ENCODE measurements at regions not wholly inside any gene's neighbourhood (a gene's known extent, or its start where the extent isn't known, plus 50 kb on each side); places are given as distances from the start of the nearest gene placed in this dataset.

DNA sequence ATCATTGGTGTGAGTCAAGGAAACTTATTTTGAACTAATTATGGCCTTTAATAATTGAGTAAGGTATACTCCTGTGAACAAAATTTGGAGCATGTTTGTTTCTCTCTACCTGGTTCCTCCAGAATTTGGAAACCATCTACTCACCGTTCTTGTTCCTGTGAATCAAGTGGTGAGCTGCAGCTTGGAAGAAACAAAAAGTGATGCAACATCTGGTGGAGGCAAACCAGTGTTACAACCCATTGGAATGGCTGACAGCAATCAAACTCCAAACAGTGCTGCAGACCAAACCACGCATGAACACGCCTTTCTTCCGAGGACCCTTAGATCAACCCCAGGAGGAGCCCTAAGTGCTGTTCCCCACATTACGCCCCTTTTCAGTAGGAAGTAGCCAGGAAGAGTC is 104.7 kb upstream of the VASH1 start:
- TF ChIP-seq, protein P1, sequence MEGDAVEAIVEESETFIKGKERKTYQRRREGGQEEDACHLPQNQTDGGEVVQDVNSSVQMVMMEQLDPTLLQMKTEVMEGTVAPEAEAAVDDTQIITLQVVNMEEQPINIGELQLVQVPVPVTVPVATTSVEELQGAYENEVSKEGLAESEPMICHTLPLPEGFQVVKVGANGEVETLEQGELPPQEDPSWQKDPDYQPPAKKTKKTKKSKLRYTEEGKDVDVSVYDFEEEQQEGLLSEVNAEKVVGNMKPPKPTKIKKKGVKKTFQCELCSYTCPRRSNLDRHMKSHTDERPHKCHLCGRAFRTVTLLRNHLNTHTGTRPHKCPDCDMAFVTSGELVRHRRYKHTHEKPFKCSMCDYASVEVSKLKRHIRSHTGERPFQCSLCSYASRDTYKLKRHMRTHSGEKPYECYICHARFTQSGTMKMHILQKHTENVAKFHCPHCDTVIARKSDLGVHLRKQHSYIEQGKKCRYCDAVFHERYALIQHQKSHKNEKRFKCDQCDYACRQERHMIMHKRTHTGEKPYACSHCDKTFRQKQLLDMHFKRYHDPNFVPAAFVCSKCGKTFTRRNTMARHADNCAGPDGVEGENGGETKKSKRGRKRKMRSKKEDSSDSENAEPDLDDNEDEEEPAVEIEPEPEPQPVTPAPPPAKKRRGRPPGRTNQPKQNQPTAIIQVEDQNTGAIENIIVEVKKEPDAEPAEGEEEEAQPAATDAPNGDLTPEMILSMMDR (IDR thresholded peaks at IDR 0.05; ENCODE audit: insufficient read depth, low read length) = no peak
- DNase-seq (ENCODE audit: low read depth) = no peak
- no peak overlapping the region for H3K4me3 ChIP-seq (ENCODE audit: low read depth, low read length)

DNA sequence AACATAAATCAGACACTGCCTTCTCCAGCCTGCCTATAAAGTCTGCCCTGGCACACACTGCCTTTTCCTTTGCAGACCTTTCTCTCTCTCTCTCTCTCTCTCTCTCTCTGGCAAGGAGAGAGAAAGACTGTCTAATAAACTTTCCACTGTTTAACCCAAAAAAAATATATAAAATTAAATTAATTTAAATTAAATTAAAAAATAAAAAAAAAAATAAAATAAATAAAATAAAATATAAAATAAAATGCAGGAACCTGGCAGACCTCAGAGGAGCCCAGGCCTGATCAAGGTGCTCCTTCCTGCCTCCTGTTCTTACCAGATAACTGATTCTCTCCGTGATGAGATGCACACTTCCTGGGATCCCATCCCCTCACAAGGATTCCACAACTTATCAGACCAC is 103.9 kb upstream of the VASH1 start:
- no peak for DNase-seq (ENCODE audit: low read depth)
- TF ChIP-seq, protein P1 (IDR thresholded peaks at IDR 0.05; ENCODE audit: insufficient read depth, low read length) = no peak
- no peak overlapping the region for H3K4me3 ChIP-seq (ENCODE audit: low read depth, low read length)

DNA sequence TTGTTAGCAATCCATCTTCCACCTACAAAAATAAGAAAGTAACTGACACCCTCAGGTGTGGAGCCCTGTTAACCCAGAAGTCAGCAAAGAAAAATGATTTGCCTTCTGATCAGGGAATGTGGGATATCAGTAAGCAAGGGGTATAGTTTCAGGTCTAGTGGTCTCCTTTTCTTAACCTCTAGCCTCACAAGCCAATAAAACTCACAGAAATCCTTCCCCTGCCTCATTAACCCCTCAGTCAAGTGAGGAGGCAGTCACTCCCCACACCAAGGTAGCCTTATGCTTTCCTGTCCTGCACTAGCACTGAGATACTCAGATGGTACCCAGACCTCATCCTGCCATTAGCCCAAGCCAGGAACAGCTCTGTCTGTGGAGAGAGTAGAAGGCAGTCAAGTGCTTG is 103.4 kb upstream of the VASH1 start:
- DNase-seq (ENCODE audit: low read depth) = no peak
- TF ChIP-seq, protein P1 (IDR thresholded peaks at IDR 0.05; ENCODE audit: insufficient read depth, low read length) = no peak
- H3K4me3 ChIP-seq (ENCODE audit: low read depth, low read length) = no peak overlapping the region

DNA sequence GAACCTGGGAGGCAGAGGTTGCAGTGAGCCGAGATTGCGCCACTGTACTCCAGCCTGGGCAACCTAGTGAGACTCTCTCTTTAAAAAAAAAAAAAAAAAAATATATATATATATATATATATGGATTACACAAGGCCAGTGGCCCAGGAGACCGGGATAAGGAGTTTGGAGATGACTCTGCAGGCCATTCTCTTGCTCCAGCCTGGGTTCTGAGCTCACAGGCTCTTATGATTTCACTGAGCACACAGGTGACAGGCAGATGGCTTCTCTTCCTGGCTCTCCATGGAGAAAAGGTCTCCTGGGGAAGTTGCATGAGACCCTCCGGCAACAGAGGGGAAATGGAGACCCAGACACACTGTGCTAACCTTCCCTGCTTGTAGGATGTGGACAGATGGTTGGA is 98.7 kb upstream of the VASH1 start:
- H3K4me3 ChIP-seq (ENCODE audit: low read depth, low read length) = no peak overlapping the region
- TF ChIP-seq, protein P1 (IDR thresholded peaks at IDR 0.05; ENCODE audit: insufficient read depth, low read length) = no peak
- no peak for DNase-seq (ENCODE audit: low read depth)

DNA sequence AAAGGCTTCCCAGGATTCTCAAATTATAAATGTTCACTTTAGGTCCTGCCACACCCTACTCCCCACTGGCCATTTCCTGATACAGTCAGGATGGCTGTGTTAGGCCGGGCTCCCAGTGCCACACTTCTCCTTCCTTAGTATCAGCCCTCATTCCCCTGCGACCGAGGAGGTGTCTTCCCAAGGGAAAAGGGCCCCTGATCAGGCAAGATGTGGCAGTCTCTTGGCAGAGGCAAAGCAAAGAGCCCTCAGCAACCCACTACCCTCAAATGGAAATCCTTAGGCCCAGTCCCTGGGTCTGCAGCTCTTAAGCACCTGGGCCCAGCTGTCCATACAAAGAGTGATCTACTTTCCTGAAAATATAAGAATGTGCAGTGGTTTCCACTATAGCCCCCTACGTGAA is 96.5 kb upstream of the VASH1 start:
- TF ChIP-seq, protein P1 (IDR thresholded peaks at IDR 0.05; ENCODE audit: insufficient read depth, low read length) = no peak
- H3K4me3 ChIP-seq (ENCODE audit: low read depth, low read length) = no peak overlapping the region
- DNase-seq (ENCODE audit: low read depth) = no peak

DNA sequence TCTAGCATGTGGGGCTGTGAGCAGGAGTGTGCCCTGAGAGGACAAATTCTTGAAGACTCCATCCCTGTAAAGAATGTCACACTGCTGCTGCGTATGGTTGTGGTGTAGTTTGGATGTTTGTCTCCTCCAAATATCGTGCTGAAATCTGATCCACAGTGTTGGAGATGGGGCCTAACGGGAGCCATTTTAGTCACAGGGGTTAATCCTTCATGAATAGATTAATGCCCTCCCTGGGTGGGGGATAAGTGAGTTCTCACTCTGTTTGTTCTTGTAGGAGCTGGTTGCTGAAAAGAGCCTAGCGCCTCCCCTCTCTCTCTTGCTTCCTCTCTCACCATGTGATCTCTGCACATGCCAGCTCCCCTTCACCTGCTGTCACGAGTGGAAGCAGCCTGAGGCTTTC is 94.5 kb upstream of the VASH1 start:
- no peak overlapping the region for H3K4me3 ChIP-seq (ENCODE audit: low read depth, low read length)
- DNase-seq (ENCODE audit: low read depth) = no peak
- TF ChIP-seq, protein P1 (IDR thresholded peaks at IDR 0.05; ENCODE audit: insufficient read depth, low read length) = no peak

DNA sequence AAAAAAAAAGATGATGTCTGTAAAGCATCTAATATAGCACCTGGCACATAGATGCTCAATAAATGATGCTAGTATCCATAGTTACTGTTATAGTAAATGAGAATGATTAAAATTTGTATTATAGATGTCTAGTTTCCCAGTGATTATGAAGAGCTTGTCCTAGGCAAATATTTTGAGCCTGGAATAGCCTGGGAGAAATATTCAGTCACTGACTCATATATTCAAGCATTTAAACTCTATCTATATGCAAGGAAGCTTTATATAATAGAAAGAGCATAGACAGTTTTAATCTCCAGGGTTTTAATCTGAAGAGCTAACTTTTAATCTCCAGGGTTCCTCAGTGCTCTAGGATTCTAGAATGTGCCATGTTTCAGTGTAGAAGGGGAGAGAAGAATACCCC is 91.5 kb upstream of the VASH1 start:
- H3K4me3 ChIP-seq (ENCODE audit: low read depth, low read length) = no peak overlapping the region
- TF ChIP-seq, protein P1 (IDR thresholded peaks at IDR 0.05; ENCODE audit: insufficient read depth, low read length) = no peak
- no peak for DNase-seq (ENCODE audit: low read depth)

Measured in fibroblast of the aortic adventitia (primary cell).